ENCODE measurements at regions not wholly inside any gene's neighbourhood (a gene's known extent, or its start where the extent isn't known, plus 50 kb on each side); places are given as distances from the start of the nearest gene placed in this dataset.
"Not testable (repeated sequence)": the region's sequence is repeated elsewhere in the genome, so short reads cannot be mapped to it uniquely, and the experiment has no call there.

GRCh38 chr6:145086197-145086596 lies 649.1 kb downstream of the EPM2A start:
- in situ Hi-C loops (cut with MboI; ENCODE audit: low pct_unique_long_range_greater_than_20kb in 2 of 9, low sequenced_read_pairs in 9 of 9, unreplicated experiment in 9 of 9): no loop called here
- H3K4me3 ChIP-seq: no peak overlapping the region
- peak in 2 of 8 experiments; percentile 80 to 81 for ATAC-seq (replicated peaks in 6 of 8)
- H3K27ac ChIP-seq: no peak overlapping the region
- 0 to 94% (median 60%) methylated on average over 2 to 3 of the region's 3 CpGs; no CpG with 5 or more reads in 1 of the 10 experiments for WGBS, 10 experiments
- peaks cover 0 to 5% of the 10 kb centered on the region in 2 donors for H3K4me1 ChIP-seq (replicated peaks in 1 of 2)

GRCh38 chr6:145087034-145087433 lies 648.3 kb downstream of the EPM2A start:
- 73 to 100% (median 85%) methylated on average over 1 to 3 of the region's 3 CpGs; no CpG with 5 or more reads in 2 of the 10 experiments for WGBS, 10 experiments
- H3K4me3 ChIP-seq: no peak overlapping the region
- no peak for ATAC-seq (replicated peaks in 6 of 8)
- peaks cover 0 to 5% of the 10 kb centered on the region in 2 donors for H3K4me1 ChIP-seq (replicated peaks in 1 of 2)
- no peak overlapping the region for H3K27ac ChIP-seq
- in situ Hi-C loops (cut with MboI; ENCODE audit: low pct_unique_long_range_greater_than_20kb in 2 of 9, low sequenced_read_pairs in 9 of 9, unreplicated experiment in 9 of 9): no loop called here

- H3K27ac ChIP-seq: no peak overlapping the region
- peaks cover 0 to 5% of the 10 kb centered on the region in 2 donors for H3K4me1 ChIP-seq (replicated peaks in 1 of 2)
- in situ Hi-C loops (cut with MboI; ENCODE audit: low pct_unique_long_range_greater_than_20kb in 2 of 9, low sequenced_read_pairs in 9 of 9, unreplicated experiment in 9 of 9): no loop called here
- ATAC-seq (replicated peaks in 6 of 8): peak in 3 of 8 experiments; percentile 65 to 89 (median 72)
- no peak overlapping the region for H3K4me3 ChIP-seq
- 0 to 100% (median 93%) methylated on average over 1 to 4 of the region's 4 CpGs; no CpG with 5 or more reads in 2 of the 10 experiments for WGBS, 10 experiments
These were observed 644.3 kb downstream of the EPM2A start for GRCh38 chr6:145090801-145091585.

GRCh38 chr6:145091586-145092142 lies 643.7 kb downstream of the EPM2A start:
- no peak overlapping the region for H3K27ac ChIP-seq
- H3K4me1 ChIP-seq (replicated peaks in 1 of 2): peaks cover 0 to 5% of the 10 kb centered on the region in 2 donors
- in situ Hi-C loops (cut with MboI; ENCODE audit: low pct_unique_long_range_greater_than_20kb in 2 of 9, low sequenced_read_pairs in 9 of 9, unreplicated experiment in 9 of 9): no loop called here
- peak in 3 of 8 experiments; percentile 44 to 52 (median 49) for ATAC-seq (replicated peaks in 6 of 8)
- 0 to 92% (median 71%) methylated on average over 1 to 2 of the region's 2 CpGs; no CpG with 5 or more reads in 4 of the 10 experiments for WGBS, 10 experiments
- no peak overlapping the region for H3K4me3 ChIP-seq

- in situ Hi-C loops (cut with MboI; ENCODE audit: low pct_unique_long_range_greater_than_20kb in 2 of 9, low sequenced_read_pairs in 9 of 9, unreplicated experiment in 9 of 9): no loop called here
- peaks cover 0 to 5% of the 10 kb centered on the region in 2 donors for H3K4me1 ChIP-seq (replicated peaks in 1 of 2)
- 57 to 100% (median 96%) methylated on average over 1 to 4 of the region's 4 CpGs; no CpG with 5 or more reads in 2 of the 10 experiments for WGBS, 10 experiments
- no peak overlapping the region for H3K27ac ChIP-seq
- ATAC-seq (replicated peaks in 6 of 8): no peak
- H3K4me3 ChIP-seq: no peak overlapping the region
These were observed 642.8 kb downstream of the EPM2A start for GRCh38 chr6:145092554-145092953.

- ATAC-seq (replicated peaks in 6 of 8): no peak
- no peak overlapping the region for H3K27ac ChIP-seq
- in situ Hi-C loops (cut with MboI; ENCODE audit: low pct_unique_long_range_greater_than_20kb in 2 of 9, low sequenced_read_pairs in 9 of 9, unreplicated experiment in 9 of 9): no loop called here
- 40 to 100% (median 84%) methylated on average over 1 to 2 of the region's 2 CpGs; no CpG with 5 or more reads in 6 of the 10 experiments for WGBS, 10 experiments
- H3K4me1 ChIP-seq (replicated peaks in 1 of 2): peaks cover 0 to 5% of the 10 kb centered on the region in 2 donors
- H3K4me3 ChIP-seq: no peak overlapping the region
These were observed 642.1 kb downstream of the EPM2A start for GRCh38 chr6:145093226-145093625.

- peak in 3 of 8 experiments; percentile 42 to 89 (median 73) for ATAC-seq (replicated peaks in 6 of 8)
- WGBS, 10 experiments: 60 to 100% methylated on average over 1 of the region's 1 CpG; no CpG with 5 or more reads in 8 of the 10 experiments
- H3K4me1 ChIP-seq (replicated peaks in 1 of 2): no peaks in the 10 kb centered on the region
- no peak overlapping the region for H3K4me3 ChIP-seq
- no peak overlapping the region for H3K27ac ChIP-seq
- in situ Hi-C loops (cut with MboI; ENCODE audit: low pct_unique_long_range_greater_than_20kb in 2 of 9, low sequenced_read_pairs in 9 of 9, unreplicated experiment in 9 of 9): no loop called here
These were observed 638.5 kb downstream of the EPM2A start for GRCh38 chr6:145096846-145097245.

- WGBS, 10 experiments: 37 to 100% (median 75%) methylated on average over 1 to 6 of the region's 6 CpGs; no CpG with 5 or more reads in 1 of the 10 experiments
- ATAC-seq (replicated peaks in 6 of 8); H3K27ac ChIP-seq; in situ Hi-C loops (cut with MboI; ENCODE audit: low pct_unique_long_range_greater_than_20kb in 2 of 9, low sequenced_read_pairs in 9 of 9, unreplicated experiment in 9 of 9); H3K4me1 ChIP-seq (replicated peaks in 1 of 2); H3K4me3 ChIP-seq: not testable (repeated sequence)
These were observed 637.2 kb downstream of the EPM2A start for GRCh38 chr6:145098127-145098526.

- Histone ChIP-seq H3K4me3 (no peak overlapping the region), H3K27ac (no peak overlapping the region), H3K4me1 (replicated peaks in 1 of 2) (no peaks in the 10 kb centered on the region)
- no peak for ATAC-seq (replicated peaks in 6 of 8)
- WGBS, 10 experiments: 40 to 100% (median 60%) methylated on average over 1 of the region's 1 CpG; no CpG with 5 or more reads in 7 of the 10 experiments
- in situ Hi-C loops (cut with MboI; ENCODE audit: low pct_unique_long_range_greater_than_20kb in 2 of 9, low sequenced_read_pairs in 9 of 9, unreplicated experiment in 9 of 9): no loop called here
These were observed 635.6 kb downstream of the EPM2A start for GRCh38 chr6:145099713-145100112.

GRCh38 chr6:145110109-145110508 lies 625.2 kb downstream of the EPM2A start:
- 78 to 100% (median 100%) methylated on average over 1 of the region's 1 CpG; no CpG with 5 or more reads in 1 of the 10 experiments for WGBS, 10 experiments
- H3K4me3 ChIP-seq: no peak overlapping the region
- ATAC-seq (replicated peaks in 6 of 8): no peak
- in situ Hi-C loops (cut with MboI; ENCODE audit: low pct_unique_long_range_greater_than_20kb in 2 of 9, low sequenced_read_pairs in 9 of 9, unreplicated experiment in 9 of 9): no loop called here
- H3K4me1 ChIP-seq (replicated peaks in 1 of 2): no peaks in the 10 kb centered on the region
- H3K27ac ChIP-seq: no peak overlapping the region

- H3K4me3 ChIP-seq; in situ Hi-C loops (cut with MboI; ENCODE audit: low pct_unique_long_range_greater_than_20kb in 2 of 9, low sequenced_read_pairs in 9 of 9, unreplicated experiment in 9 of 9); ATAC-seq (replicated peaks in 6 of 8); H3K4me1 ChIP-seq (replicated peaks in 1 of 2); H3K27ac ChIP-seq: not testable (repeated sequence)
- WGBS, 10 experiments: 79 to 100% (median 96%) methylated on average over 1 to 2 of the region's 2 CpGs; no CpG with 5 or more reads in 4 of the 10 experiments
These were observed 623.9 kb downstream of the EPM2A start for GRCh38 chr6:145111407-145111806.

GRCh38 chr6:145112711-145113148 lies 622.6 kb downstream of the EPM2A start:
- H3K4me3 ChIP-seq: no peak overlapping the region
- in situ Hi-C loops (cut with MboI; ENCODE audit: low pct_unique_long_range_greater_than_20kb in 2 of 9, low sequenced_read_pairs in 9 of 9, unreplicated experiment in 9 of 9): no loop called here
- H3K4me1 ChIP-seq (replicated peaks in 1 of 2): no peaks in the 10 kb centered on the region
- WGBS, 10 experiments: 8 to 100% (median 85%) methylated on average over 2 to 6 of the region's 7 CpGs; no CpG with 5 or more reads in 2 of the 10 experiments
- H3K27ac ChIP-seq: no peak overlapping the region
- peak; percentile 41 to 95 (median 55) for ATAC-seq (replicated peaks in 6 of 8)

- in situ Hi-C loops (cut with MboI; ENCODE audit: low pct_unique_long_range_greater_than_20kb in 2 of 9, low sequenced_read_pairs in 9 of 9, unreplicated experiment in 9 of 9): no loop called here
- Histone ChIP-seq H3K27ac (no peak overlapping the region), H3K4me3 (no peak overlapping the region), H3K4me1 (replicated peaks in 1 of 2) (no peaks in the 10 kb centered on the region)
- no peak for ATAC-seq (replicated peaks in 6 of 8)
These were observed 619.7 kb downstream of the EPM2A start for GRCh38 chr6:145115638-145116037.

Measured in motor neuron (in vitro differentiated cells).